ENCODE measurements at regions not wholly inside any gene's neighbourhood (a gene's known extent, or its start where the extent isn't known, plus 50 kb on each side); places are given as distances from the start of the nearest gene placed in this dataset.

- Histone ChIP-seq H3K4me2 (ENCODE audit: insufficient read depth, low read length) (no peak overlapping the region), H2AFZ (ENCODE audit: low read depth, low read length) (no peak overlapping the region), H3K9me3 (ENCODE audit: insufficient read depth, low read length, severe bottlenecking) (no peaks in the 10 kb centered on the region), H3K27me3 (ENCODE audit: insufficient read depth, low read length, poor library complexity) (peaks cover 4% of the 10 kb centered on the region), H3K9ac (ENCODE audit: low read depth, low read length) (no peak overlapping the region), H3K4me3 (ENCODE audit: low read depth in 1 of 2, low read length in 2 of 2) (no peak overlapping the region), H3K79me2 (ENCODE audit: insufficient read depth, low read length) (no peaks in the 10 kb centered on the region), H3K27ac (ENCODE audit: low read length) (no peak overlapping the region), H4K20me1 (ENCODE audit: insufficient read depth, low read length) (no peaks in the 10 kb centered on the region), H3K36me3 (ENCODE audit: insufficient read depth, low read length) (no peaks in the 10 kb centered on the region), H3K4me1 (ENCODE audit: insufficient read depth, low read length) (no peaks in the 10 kb centered on the region)
- TF ChIP-seq, protein P1, sequence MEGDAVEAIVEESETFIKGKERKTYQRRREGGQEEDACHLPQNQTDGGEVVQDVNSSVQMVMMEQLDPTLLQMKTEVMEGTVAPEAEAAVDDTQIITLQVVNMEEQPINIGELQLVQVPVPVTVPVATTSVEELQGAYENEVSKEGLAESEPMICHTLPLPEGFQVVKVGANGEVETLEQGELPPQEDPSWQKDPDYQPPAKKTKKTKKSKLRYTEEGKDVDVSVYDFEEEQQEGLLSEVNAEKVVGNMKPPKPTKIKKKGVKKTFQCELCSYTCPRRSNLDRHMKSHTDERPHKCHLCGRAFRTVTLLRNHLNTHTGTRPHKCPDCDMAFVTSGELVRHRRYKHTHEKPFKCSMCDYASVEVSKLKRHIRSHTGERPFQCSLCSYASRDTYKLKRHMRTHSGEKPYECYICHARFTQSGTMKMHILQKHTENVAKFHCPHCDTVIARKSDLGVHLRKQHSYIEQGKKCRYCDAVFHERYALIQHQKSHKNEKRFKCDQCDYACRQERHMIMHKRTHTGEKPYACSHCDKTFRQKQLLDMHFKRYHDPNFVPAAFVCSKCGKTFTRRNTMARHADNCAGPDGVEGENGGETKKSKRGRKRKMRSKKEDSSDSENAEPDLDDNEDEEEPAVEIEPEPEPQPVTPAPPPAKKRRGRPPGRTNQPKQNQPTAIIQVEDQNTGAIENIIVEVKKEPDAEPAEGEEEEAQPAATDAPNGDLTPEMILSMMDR (IDR thresholded peaks at IDR 0.05; ENCODE audit: borderline replicate concordance, extremely low read depth, low read length, poor library complexity, severe bottlenecking) = no peak
- no peak for TF ChIP-seq EZH2 (IDR thresholded peaks at IDR 0.05; ENCODE audit: borderline replicate concordance, low read depth, low read length, severe bottlenecking)
- ATAC-seq (ENCODE audit: insufficient read depth, low read depth) = no peak
- no peak for DNase-seq
Measured at GRCh38 chr5:156164306-156164705, 162.7 kb upstream of the SGCD start.

DNA sequence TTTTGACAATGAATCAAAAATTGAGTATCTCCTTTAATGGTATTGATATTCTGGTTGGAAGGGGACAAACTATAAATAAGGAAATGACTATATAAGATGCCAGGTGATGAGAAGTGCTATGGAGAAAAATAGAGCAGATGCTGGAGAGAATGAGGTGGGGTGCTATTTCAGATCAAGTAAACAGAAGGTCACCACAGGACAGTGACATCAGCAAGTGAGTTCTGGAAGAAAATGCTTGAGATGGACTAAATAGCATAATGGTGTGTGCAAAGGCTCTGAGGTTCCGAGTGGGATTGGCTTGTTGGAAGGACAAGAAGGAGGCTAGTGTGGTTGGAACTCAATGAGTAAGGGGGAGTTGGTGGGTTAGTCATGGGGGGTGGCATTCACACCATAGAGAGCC, 157.5 kb upstream of the SGCD start:
- DNase-seq (no peak), ATAC-seq (ENCODE audit: insufficient read depth, low read depth) (no peak)
- Histone ChIP-seq H3K4me1 (ENCODE audit: insufficient read depth, low read length) (no peaks in the 10 kb centered on the region), H3K27ac (ENCODE audit: low read length) (no peak overlapping the region), H2AFZ (ENCODE audit: low read depth, low read length) (no peak overlapping the region), H3K79me2 (ENCODE audit: insufficient read depth, low read length) (no peaks in the 10 kb centered on the region), H4K20me1 (ENCODE audit: insufficient read depth, low read length) (no peaks in the 10 kb centered on the region), H3K27me3 (ENCODE audit: insufficient read depth, low read length, poor library complexity) (peaks cover 11% of the 10 kb centered on the region), H3K9ac (ENCODE audit: low read depth, low read length) (no peak overlapping the region), H3K36me3 (ENCODE audit: insufficient read depth, low read length) (no peaks in the 10 kb centered on the region), H3K9me3 (ENCODE audit: insufficient read depth, low read length, severe bottlenecking) (no peaks in the 10 kb centered on the region), H3K4me3 (ENCODE audit: low read depth in 1 of 2, low read length in 2 of 2) (no peak overlapping the region), H3K4me2 (ENCODE audit: insufficient read depth, low read length) (no peak overlapping the region)
- TF ChIP-seq EZH2 (IDR thresholded peaks at IDR 0.05; ENCODE audit: borderline replicate concordance, low read depth, low read length, severe bottlenecking) = no peak
- TF ChIP-seq, protein P1 (IDR thresholded peaks at IDR 0.05; ENCODE audit: borderline replicate concordance, extremely low read depth, low read length, poor library complexity, severe bottlenecking) = no peak

- H3K79me2 ChIP-seq (ENCODE audit: insufficient read depth, low read length) = no peaks in the 10 kb centered on the region
Measured at GRCh38 chr5:156170351-156170961, 156.5 kb upstream of the SGCD start.

More at GRCh38 chr5:156170351-156170961, 156.5 kb upstream of the SGCD start:
- Histone ChIP-seq H3K4me3 (ENCODE audit: low read depth in 1 of 2, low read length in 2 of 2) (no peak overlapping the region), H3K36me3 (ENCODE audit: insufficient read depth, low read length) (no peaks in the 10 kb centered on the region), H3K9ac (ENCODE audit: low read depth, low read length) (no peak overlapping the region), H4K20me1 (ENCODE audit: insufficient read depth, low read length) (no peaks in the 10 kb centered on the region), H3K4me2 (ENCODE audit: insufficient read depth, low read length) (no peak overlapping the region), H2AFZ (ENCODE audit: low read depth, low read length) (no peak overlapping the region), H3K9me3 (ENCODE audit: insufficient read depth, low read length, severe bottlenecking) (no peaks in the 10 kb centered on the region), H3K27ac (ENCODE audit: low read length) (no peak overlapping the region), H3K27me3 (ENCODE audit: insufficient read depth, low read length, poor library complexity) (peaks cover 9% of the 10 kb centered on the region), H3K4me1 (ENCODE audit: insufficient read depth, low read length) (no peaks in the 10 kb centered on the region)
- TF ChIP-seq, protein P1 (IDR thresholded peaks at IDR 0.05; ENCODE audit: borderline replicate concordance, extremely low read depth, low read length, poor library complexity, severe bottlenecking) = no peak
- TF ChIP-seq EZH2 (IDR thresholded peaks at IDR 0.05; ENCODE audit: borderline replicate concordance, low read depth, low read length, severe bottlenecking) = no peak
- DNase-seq = no peak
- ATAC-seq (ENCODE audit: insufficient read depth, low read depth) = no peak

Measured in DND-41 (cell line).